ENCODE measurements at regions not wholly inside any gene's neighbourhood (a gene's known extent, or its start where the extent isn't known, plus 50 kb on each side); places are given as distances from the start of the nearest gene placed in this dataset.
"Not testable (repeated sequence)": the region's sequence is repeated elsewhere in the genome, so short reads cannot be mapped to it uniquely, and the experiment has no call there.

DNA sequence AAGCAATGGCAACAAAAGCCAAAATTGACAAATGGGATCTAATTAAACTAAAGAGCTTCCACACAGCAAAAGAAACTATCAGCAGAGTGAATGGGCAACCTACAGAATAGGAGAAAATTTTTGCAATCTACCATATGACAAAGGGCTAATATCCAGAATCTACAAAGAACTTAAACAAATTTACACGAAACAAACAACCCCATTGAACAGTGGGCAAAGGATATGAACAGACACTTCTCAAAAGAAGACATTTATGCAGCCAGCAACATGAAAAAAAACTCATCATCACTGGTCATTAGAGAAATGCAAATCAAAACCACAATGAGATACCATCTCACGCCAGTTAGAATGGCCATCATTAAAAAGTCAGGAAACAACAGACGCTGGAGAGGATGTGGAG is 113.4 kb downstream of the PSMG1 start:
- DNase-seq (ENCODE audit: low spot score): not testable (repeated sequence)

DNA sequence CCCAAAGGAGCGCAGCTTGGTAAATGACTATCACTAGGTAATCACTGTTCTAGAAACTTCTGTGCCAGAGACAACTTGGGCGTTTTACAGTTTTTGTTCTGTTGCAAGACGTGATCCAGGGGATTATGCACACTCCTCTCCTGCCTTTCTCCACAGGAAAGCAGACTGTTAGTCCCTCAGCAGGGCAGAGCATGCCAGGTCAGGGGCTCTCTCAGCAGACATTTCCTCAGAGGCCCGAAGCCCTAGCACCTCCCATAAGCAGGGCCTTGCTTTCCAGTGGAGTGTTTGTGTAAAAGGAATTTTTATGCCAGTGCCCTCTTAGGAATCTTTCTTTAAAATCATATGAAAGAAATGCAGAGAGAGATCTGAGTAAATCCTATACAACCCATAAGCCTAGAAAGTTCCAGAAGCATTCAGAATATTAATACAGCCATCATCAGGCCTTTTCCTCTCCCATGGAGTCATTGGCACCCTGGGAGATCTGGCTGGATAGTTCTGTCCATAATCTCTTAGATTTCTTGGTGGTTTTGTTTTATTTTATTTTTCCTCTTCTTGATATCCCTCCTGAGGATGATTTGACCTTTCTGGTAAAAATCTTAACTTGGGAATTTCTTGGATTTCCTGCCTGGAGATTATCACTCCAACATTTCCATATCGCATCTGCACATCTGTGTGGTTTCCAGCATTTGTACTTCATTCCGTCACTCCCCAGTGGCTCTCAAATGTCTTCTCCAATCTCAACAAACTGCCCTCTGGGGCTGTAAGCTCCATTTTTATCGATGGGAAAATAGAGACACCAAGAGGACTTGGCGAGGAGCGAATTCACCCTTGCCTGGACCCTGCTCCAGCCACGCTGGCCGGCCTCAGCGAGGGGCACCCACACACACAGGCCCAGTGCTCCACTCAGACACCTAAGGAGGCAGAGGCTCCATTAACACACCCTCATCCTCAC is 116.1 kb downstream of the PSMG1 start:
- Histone ChIP-seq H2AFZ (no peak overlapping the region), H3K4me1 (ENCODE audit: insufficient read depth) (no peaks in the 10 kb centered on the region), H3F3A (replicated peaks; ENCODE audit: low read depth) (no peaks in the 10 kb centered on the region), H3K27me3 (ENCODE audit: insufficient read depth) (no peaks in the 10 kb centered on the region), H3K36me3 (ENCODE audit: insufficient read depth) (peaks cover 3% of the 10 kb centered on the region; the same call in 1 of the 2 replicates), H3K4me3 (no peak overlapping the region), H3K79me2 (replicated peaks; ENCODE audit: insufficient read depth) (no peaks in the 10 kb centered on the region), H4K20me1 (replicated peaks; ENCODE audit: insufficient read depth) (no peaks in the 10 kb centered on the region), H3K4me2 (no peak overlapping the region), H3K9me2 (ENCODE audit: insufficient read depth) (no peaks in the 10 kb centered on the region), H3K27ac (ENCODE audit: low read depth) (no peak overlapping the region)
- TF ChIP-seq ZNF331 (CRISPR knock-in tag; IDR thresholded peaks at IDR 0.05; ENCODE audit: low read depth): no peak
- no peak overlapping the region for H3K4me3 Mint-ChIP-seq
- no peak overlapping the region for H3K27ac Mint-ChIP-seq
- peaks cover 3% of the 10 kb centered on the region for H3K27me3 Mint-ChIP-seq (ENCODE audit: insufficient read depth, low read depth, poor library complexity)
- peaks cover 24% of the 10 kb centered on the region for H3K9me3 Mint-ChIP-seq
- ATAC-seq (no peak), DNase-seq (ENCODE audit: low spot score) (no peak)
- H3K36me3 Mint-ChIP-seq (ENCODE audit: low read depth): peaks cover 7% of the 10 kb centered on the region; the same call in 2 of the 3 replicates
- peaks cover 11% of the 10 kb centered on the region for H3K4me1 Mint-ChIP-seq

More for the DNA sequence above, 113.4 kb downstream of the PSMG1 start:
- H3K36me3 Mint-ChIP-seq (ENCODE audit: low read depth); H3K4me3 ChIP-seq; H3K27ac ChIP-seq (ENCODE audit: low read depth); H3K4me1 ChIP-seq (ENCODE audit: insufficient read depth); H3K27me3 ChIP-seq (ENCODE audit: insufficient read depth); H3K27ac Mint-ChIP-seq; H3F3A ChIP-seq (replicated peaks; ENCODE audit: low read depth); H3K79me2 ChIP-seq (replicated peaks; ENCODE audit: insufficient read depth); H4K20me1 ChIP-seq (replicated peaks; ENCODE audit: insufficient read depth); H3K4me3 Mint-ChIP-seq; H3K27me3 Mint-ChIP-seq (ENCODE audit: insufficient read depth, low read depth, poor library complexity); H3K9me2 ChIP-seq (ENCODE audit: insufficient read depth); H3K4me2 ChIP-seq; H3K36me3 ChIP-seq (ENCODE audit: insufficient read depth); H2AFZ ChIP-seq; ATAC-seq: not testable (repeated sequence)
- H3K9me3 Mint-ChIP-seq: peaks cover 19% of the 10 kb centered on the region
- peaks cover 11% of the 10 kb centered on the region for H3K4me1 Mint-ChIP-seq

DNA sequence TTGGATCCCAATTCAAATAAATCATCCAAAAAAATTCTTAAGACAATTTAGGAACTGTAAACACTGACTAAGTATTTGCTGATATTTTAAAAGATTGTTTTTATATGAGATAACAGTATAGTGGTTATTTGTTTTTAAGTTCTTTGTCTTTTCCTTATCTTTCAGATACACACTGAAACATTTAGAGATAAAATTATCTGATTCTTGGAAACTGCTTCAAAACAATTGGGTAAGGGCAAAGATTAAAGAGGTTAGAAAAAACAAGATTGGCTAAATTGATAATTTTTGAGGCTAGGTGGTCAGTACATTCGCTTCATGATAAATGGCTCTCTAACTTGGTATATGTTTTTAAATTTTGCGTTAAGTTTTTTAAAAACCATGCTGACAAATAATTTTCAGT is 117.3 kb downstream of the PSMG1 start:
- H3K27me3 ChIP-seq (ENCODE audit: insufficient read depth): no peaks in the 10 kb centered on the region
- no peak overlapping the region for H3K4me2 ChIP-seq
- no peaks in the 10 kb centered on the region for H3K4me1 ChIP-seq (ENCODE audit: insufficient read depth)
- no peak overlapping the region for H2AFZ ChIP-seq
- H3F3A ChIP-seq (replicated peaks; ENCODE audit: low read depth): no peaks in the 10 kb centered on the region
- DNase-seq (ENCODE audit: low spot score) (no peak), ATAC-seq (no peak)
- H3K79me2 ChIP-seq (replicated peaks; ENCODE audit: insufficient read depth): no peaks in the 10 kb centered on the region
- H3K27ac ChIP-seq (ENCODE audit: low read depth): no peak overlapping the region
- no peak overlapping the region for H3K4me3 ChIP-seq
- peaks cover 7% of the 10 kb centered on the region; the same call in 2 of the 3 replicates for H3K36me3 Mint-ChIP-seq (ENCODE audit: low read depth)
- no peaks in the 10 kb centered on the region for H4K20me1 ChIP-seq (replicated peaks; ENCODE audit: insufficient read depth)
- no peak overlapping the region for H3K4me3 Mint-ChIP-seq
- H3K36me3 ChIP-seq (ENCODE audit: insufficient read depth): peaks cover 3% of the 10 kb centered on the region; the same call in 1 of the 2 replicates
- H3K4me1 Mint-ChIP-seq: peaks cover 5% of the 10 kb centered on the region; the same call in 2 of the 3 replicates
- H3K27ac Mint-ChIP-seq: no peak overlapping the region
- no peaks in the 10 kb centered on the region for H3K9me2 ChIP-seq (ENCODE audit: insufficient read depth)
- H3K27me3 Mint-ChIP-seq (ENCODE audit: insufficient read depth, low read depth, poor library complexity): peaks cover 6% of the 10 kb centered on the region
- H3K9me3 Mint-ChIP-seq: peaks cover 24% of the 10 kb centered on the region
- no peak for TF ChIP-seq JUNB (IDR thresholded peaks at IDR 0.05; ENCODE audit: unreplicated experiment)
- no peak for TF ChIP-seq EZH2 (IDR thresholded peaks at IDR 0.05; ENCODE audit: low read depth, unreplicated experiment)
- TF ChIP-seq, protein P1, sequence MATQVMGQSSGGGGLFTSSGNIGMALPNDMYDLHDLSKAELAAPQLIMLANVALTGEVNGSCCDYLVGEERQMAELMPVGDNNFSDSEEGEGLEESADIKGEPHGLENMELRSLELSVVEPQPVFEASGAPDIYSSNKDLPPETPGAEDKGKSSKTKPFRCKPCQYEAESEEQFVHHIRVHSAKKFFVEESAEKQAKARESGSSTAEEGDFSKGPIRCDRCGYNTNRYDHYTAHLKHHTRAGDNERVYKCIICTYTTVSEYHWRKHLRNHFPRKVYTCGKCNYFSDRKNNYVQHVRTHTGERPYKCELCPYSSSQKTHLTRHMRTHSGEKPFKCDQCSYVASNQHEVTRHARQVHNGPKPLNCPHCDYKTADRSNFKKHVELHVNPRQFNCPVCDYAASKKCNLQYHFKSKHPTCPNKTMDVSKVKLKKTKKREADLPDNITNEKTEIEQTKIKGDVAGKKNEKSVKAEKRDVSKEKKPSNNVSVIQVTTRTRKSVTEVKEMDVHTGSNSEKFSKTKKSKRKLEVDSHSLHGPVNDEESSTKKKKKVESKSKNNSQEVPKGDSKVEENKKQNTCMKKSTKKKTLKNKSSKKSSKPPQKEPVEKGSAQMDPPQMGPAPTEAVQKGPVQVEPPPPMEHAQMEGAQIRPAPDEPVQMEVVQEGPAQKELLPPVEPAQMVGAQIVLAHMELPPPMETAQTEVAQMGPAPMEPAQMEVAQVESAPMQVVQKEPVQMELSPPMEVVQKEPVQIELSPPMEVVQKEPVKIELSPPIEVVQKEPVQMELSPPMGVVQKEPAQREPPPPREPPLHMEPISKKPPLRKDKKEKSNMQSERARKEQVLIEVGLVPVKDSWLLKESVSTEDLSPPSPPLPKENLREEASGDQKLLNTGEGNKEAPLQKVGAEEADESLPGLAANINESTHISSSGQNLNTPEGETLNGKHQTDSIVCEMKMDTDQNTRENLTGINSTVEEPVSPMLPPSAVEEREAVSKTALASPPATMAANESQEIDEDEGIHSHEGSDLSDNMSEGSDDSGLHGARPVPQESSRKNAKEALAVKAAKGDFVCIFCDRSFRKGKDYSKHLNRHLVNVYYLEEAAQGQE (IDR thresholded peaks at IDR 0.05; ENCODE audit: unreplicated experiment): no peak
- no peak for TF ChIP-seq ZNF114 (CRISPR knock-in tag; IDR thresholded peaks at IDR 0.05)
- no peak for TF ChIP-seq ZNF331 (CRISPR knock-in tag; IDR thresholded peaks at IDR 0.05; ENCODE audit: low read depth)
- TF ChIP-seq CREB1 (CRISPR knock-in tag; IDR thresholded peaks at IDR 0.05; ENCODE audit: low read depth): no peak
- TF ChIP-seq, protein P2, sequence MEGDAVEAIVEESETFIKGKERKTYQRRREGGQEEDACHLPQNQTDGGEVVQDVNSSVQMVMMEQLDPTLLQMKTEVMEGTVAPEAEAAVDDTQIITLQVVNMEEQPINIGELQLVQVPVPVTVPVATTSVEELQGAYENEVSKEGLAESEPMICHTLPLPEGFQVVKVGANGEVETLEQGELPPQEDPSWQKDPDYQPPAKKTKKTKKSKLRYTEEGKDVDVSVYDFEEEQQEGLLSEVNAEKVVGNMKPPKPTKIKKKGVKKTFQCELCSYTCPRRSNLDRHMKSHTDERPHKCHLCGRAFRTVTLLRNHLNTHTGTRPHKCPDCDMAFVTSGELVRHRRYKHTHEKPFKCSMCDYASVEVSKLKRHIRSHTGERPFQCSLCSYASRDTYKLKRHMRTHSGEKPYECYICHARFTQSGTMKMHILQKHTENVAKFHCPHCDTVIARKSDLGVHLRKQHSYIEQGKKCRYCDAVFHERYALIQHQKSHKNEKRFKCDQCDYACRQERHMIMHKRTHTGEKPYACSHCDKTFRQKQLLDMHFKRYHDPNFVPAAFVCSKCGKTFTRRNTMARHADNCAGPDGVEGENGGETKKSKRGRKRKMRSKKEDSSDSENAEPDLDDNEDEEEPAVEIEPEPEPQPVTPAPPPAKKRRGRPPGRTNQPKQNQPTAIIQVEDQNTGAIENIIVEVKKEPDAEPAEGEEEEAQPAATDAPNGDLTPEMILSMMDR (conservative IDR thresholded peaks at IDR 0.05; ENCODE audit: low read depth in 2 of 2): no peak
